ENCODE measurements at regions not wholly inside any gene's neighbourhood (a gene's known extent, or its start where the extent isn't known, plus 50 kb on each side); places are given as distances from the start of the nearest gene placed in this dataset.
"Not testable (repeated sequence)": the region's sequence is repeated elsewhere in the genome, so short reads cannot be mapped to it uniquely, and the experiment has no call there.

GRCh38 chr11:101245081-101245480, 115.5 kb upstream of the PGR start:
- not testable (repeated sequence) for TF ChIP-seq CTCF (IDR thresholded peaks at IDR 0.05; ENCODE audit: poor library complexity, severe bottlenecking); RAD21 (conservative IDR thresholded peaks at IDR 0.05); POLR2AphosphoS5 (IDR thresholded peaks at IDR 0.05); EP300 (conservative IDR thresholded peaks at IDR 0.05; ENCODE audit: poor library complexity, severe bottlenecking); EZH2 (IDR thresholded peaks at IDR 0.05; ENCODE audit: borderline replicate concordance, insufficient read depth, low read length, poor library complexity, severe bottlenecking); REST (IDR thresholded peaks at IDR 0.05; ENCODE audit: borderline replicate concordance); SMC3 (conservative IDR thresholded peaks at IDR 0.05; ENCODE audit: poor library complexity); MXI1 (conservative IDR thresholded peaks at IDR 0.05; ENCODE audit: poor library complexity, severe bottlenecking); TAF1 (IDR thresholded peaks at IDR 0.05; ENCODE audit: low read depth)

Measured in neural cell (in vitro differentiated cells).